Right ventricle myocardium superior (tissue), 1 donor: ENCODE measurements at regions not wholly inside any gene's neighbourhood (a gene's known extent, or its start where the extent isn't known, plus 50 kb on each side); places are given as distances from the start of the nearest gene placed in this dataset.
A peak's percentile ranks its signal among the peaks of the same experiment; 100 is the strongest.

ENCODE experiments used
- ATAC-seq: fragments of 200-7000 bp; cut with Tn5 transposase; one replicate; pipeline ENCODE4 v1.9.1; 2020; ENCODE audit warnings: mild to moderate bottlenecking; ENCODE audit not compliant: poor library complexity
- DNase-seq: peaks from one replicate; pipeline ENCODE4 v3.0.0-alpha.2; 2020
- intact Hi-C: fragments of 100-400 bp; cut with DNase I; formaldehyde crosslinking; loops from one replicate; pipeline ENCODE4 v1.11.2; 2022
- donor health status: DM: no; HTN: yes; CAD: no; lungs with severe emphysema.

GRCh38 chr2:211114826-211115455, 558.5 kb downstream of the CPS1 start:
- ATAC-seq (no peak), DNase-seq (no peak)
- intact Hi-C loops, result no loop called here

GRCh38 chr2:211117026-211117425, 560.6 kb downstream of the CPS1 start:
- intact Hi-C loops, result no loop called here
- no peak for ATAC-seq
- DNase-seq, result no peak

GRCh38 chr2:211126256-211126655, 569.9 kb downstream of the CPS1 start:
- intact Hi-C loops, result no loop called here
- no peak for ATAC-seq

GRCh38 chr2:211127501-211127900, 571.1 kb downstream of the CPS1 start:
- ATAC-seq, result no peak
- DNase-seq, result no peak
- intact Hi-C loops, result no loop called here

More at GRCh38 chr2:211126256-211126655, 569.9 kb downstream of the CPS1 start:
- no peak for DNase-seq

- DNase-seq (no peak), ATAC-seq (no peak)
- intact Hi-C loops, result no loop called here
These were observed 571.9 kb downstream of the CPS1 start for GRCh38 chr2:211128287-211128686.

GRCh38 chr2:211129798-211130197, 573.4 kb downstream of the CPS1 start:
- ATAC-seq, result no peak
- intact Hi-C loops, result no loop called here
- DNase-seq, result no peak

GRCh38 chr2:211132046-211132445, 575.6 kb downstream of the CPS1 start:
- intact Hi-C loops, result no loop called here
- DNase-seq, result no peak

GRCh38 chr2:211132573-211132972, 576.2 kb downstream of the CPS1 start:
- DNase-seq (no peak), ATAC-seq (no peak)
- intact Hi-C loops, result no loop called here

More at GRCh38 chr2:211132046-211132445, 575.6 kb downstream of the CPS1 start:
- ATAC-seq, result no peak

GRCh38 chr2:211133766-211134165, 577.4 kb downstream of the CPS1 start:
- intact Hi-C loops, result no loop called here
- ATAC-seq, result no peak

GRCh38 chr2:211138551-211138950, 582.2 kb downstream of the CPS1 start:
- DNase-seq, result no peak
- no peak for ATAC-seq

More at GRCh38 chr2:211133766-211134165, 577.4 kb downstream of the CPS1 start:
- no peak for DNase-seq

GRCh38 chr2:211141646-211142045, 585.2 kb downstream of the CPS1 start:
- no peak for ATAC-seq
- intact Hi-C loops, result no loop called here
- no peak for DNase-seq

More at GRCh38 chr2:211138551-211138950, 582.2 kb downstream of the CPS1 start:
- intact Hi-C loops, result no loop called here

- intact Hi-C loops, result no loop called here
- DNase-seq (no peak), ATAC-seq (no peak)
These were observed 587.7 kb downstream of the CPS1 start for GRCh38 chr2:211144078-211144477.

GRCh38 chr2:211144974-211145665, 588.7 kb downstream of the CPS1 start:
- intact Hi-C loops, result no loop called here
- no peak for DNase-seq
- ATAC-seq, result no peak

GRCh38 chr2:211149731-211150130, 593.3 kb downstream of the CPS1 start:
- no peak for DNase-seq
- intact Hi-C loops, result loop anchor here (10.0 kb wide), 1 partner anchor 535 kb away; no protein-coding TSS in a partner anchor
- ATAC-seq, result no peak

GRCh38 chr2:211157211-211157610, 600.8 kb downstream of the CPS1 start:
- ATAC-seq (no peak), DNase-seq (no peak)
- intact Hi-C loops, result loop anchor here (10.0 kb wide), 1 partner anchor 542 kb away; no protein-coding TSS in a partner anchor

- DNase-seq (peak; percentile 75), ATAC-seq (peak; percentile 83)
- intact Hi-C loops, result loop anchor here (10.0 kb wide), 1 partner anchor 543 kb away; no protein-coding TSS in a partner anchor
These were observed 601.6 kb downstream of the CPS1 start for GRCh38 chr2:211157856-211158463.

GRCh38 chr2:211159972-211160371, 603.6 kb downstream of the CPS1 start:
- no peak for ATAC-seq
- no peak for DNase-seq
- intact Hi-C loops, result loop anchor here (10.0 kb wide), 1 partner anchor 545 kb away; no protein-coding TSS in a partner anchor

GRCh38 chr2:211161236-211161635, 604.8 kb downstream of the CPS1 start:
- ATAC-seq (no peak), DNase-seq (no peak)
- intact Hi-C loops, result no loop called here

- ATAC-seq (no peak), DNase-seq (no peak)
- intact Hi-C loops, result no loop called here
These were observed 606.5 kb downstream of the CPS1 start for GRCh38 chr2:211162911-211163310.

GRCh38 chr2:211170843-211171242, 614.4 kb downstream of the CPS1 start:
- ATAC-seq (no peak), DNase-seq (no peak)
- intact Hi-C loops, result no loop called here
